GM12892 (cell line): ENCODE measurements at regions not wholly inside any gene's neighbourhood (a gene's known extent, or its start where the extent isn't known, plus 50 kb on each side); places are given as distances from the start of the nearest gene placed in this dataset.
"Not testable (repeated sequence)": the region's sequence is repeated elsewhere in the genome, so short reads cannot be mapped to it uniquely, and the experiment has no call there.

Source experiments
- DNase-seq: peaks from one replicate; pipeline ENCODE4 v3.0.0; 2011; ENCODE audit not compliant: insufficient read length
- FAIRE-seq: peaks from 2 replicates; lab custom pipeline; 2011; peaks lifted over from hg19 to GRCh38; lab: Jason Lieb, UNC
- POLR2A ChIP-seq: IDR thresholded peaks from 2 replicates; pipeline ENCODE4 v1.6.1; 2011; ENCODE audit warnings: low read depth, low read length, control low read depth
- POLR2AphosphoS5 ChIP-seq: IDR thresholded peaks from 2 replicates; pipeline ENCODE4 v1.6.1; 2011; ENCODE audit warnings: low read depth, low read length, control low read depth
- TAF1 ChIP-seq: IDR thresholded peaks from 2 replicates; pipeline ENCODE4 v1.6.1; 2011; ENCODE audit warnings: low read depth, mild to moderate bottlenecking, control low read depth, low read length, borderline replicate concordance

DNA sequence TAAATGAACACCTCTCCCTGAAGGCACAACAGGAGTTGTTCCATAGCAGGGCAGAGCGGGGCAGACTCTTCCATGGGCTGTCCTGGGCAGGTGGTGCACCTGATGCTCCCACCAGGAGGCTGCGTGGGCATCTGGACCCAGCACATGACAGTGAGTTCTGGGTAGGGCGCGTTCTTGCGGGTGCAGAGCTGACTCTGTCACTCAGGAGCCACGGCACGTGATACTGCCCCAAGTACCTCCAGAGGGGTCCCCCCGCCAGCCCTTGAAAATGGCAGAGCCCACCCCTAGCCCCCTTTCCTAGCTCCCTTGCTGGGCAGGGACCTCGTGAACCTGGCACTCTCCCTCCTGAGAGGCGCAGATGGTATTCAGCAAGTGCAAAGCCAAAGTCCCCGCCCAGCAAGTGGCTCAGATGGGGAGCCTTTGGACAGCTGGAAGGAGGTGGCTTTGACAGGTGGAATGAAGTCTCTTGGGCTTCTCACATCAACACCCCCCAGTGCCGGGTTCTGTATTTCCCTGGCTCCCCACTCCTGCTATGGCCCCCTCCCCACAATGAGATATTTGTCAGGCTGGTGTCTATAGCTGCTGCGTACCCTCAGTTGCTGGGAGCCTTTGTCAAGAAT lies 172.1 kb downstream of the TBC1D2B start:
- DNase-seq, result no peak
- TF ChIP-seq POLR2AphosphoS5 (no peak), TAF1 (no peak), POLR2A (no peak)
- no peak for FAIRE-seq

DNA sequence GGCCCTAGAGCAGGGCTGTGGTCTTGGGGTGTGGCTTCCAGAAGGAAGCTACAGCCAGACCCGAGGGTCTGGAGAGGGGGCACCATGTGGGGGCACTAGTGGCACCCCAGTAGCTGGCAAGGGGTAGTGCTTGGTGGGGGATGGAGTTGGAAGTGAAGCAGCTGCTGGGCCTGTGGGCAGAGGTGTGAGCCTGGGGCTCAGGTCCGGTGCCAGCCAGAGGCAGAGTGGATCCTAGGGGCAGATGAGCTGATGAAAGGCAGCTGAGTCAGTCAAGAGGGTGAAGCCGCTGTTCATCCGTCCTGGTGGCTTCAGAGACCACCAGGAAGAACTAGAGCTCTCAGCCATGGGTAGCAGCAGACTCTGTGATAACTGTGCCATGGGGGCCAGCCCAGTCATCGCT lies 172.6 kb downstream of the TBC1D2B start:
- TF ChIP-seq POLR2A, result no peak
- no peak for TF ChIP-seq TAF1
- no peak for TF ChIP-seq POLR2AphosphoS5
- DNase-seq (no peak), FAIRE-seq (no peak)

DNA sequence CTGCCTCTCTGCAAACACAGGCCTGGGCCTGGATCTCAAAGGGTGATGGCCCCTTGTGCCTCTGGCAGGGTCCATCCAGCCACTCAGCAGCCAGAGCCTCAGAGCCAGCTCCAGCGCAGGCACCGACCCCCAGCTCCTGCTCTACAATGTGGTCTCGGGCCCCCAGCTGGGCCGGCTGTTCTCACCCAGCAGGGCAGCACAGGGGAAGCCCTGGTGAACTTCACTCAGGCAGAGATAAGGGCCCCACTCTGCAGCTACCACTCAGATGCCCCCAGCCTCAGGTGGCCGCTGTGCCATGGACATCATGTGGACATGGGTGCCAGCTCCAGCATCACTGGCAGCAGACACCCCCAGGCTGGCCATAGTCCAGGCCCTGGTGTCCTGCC lies 173.1 kb downstream of the TBC1D2B start:
- no peak for DNase-seq
- FAIRE-seq, result no peak

DNA sequence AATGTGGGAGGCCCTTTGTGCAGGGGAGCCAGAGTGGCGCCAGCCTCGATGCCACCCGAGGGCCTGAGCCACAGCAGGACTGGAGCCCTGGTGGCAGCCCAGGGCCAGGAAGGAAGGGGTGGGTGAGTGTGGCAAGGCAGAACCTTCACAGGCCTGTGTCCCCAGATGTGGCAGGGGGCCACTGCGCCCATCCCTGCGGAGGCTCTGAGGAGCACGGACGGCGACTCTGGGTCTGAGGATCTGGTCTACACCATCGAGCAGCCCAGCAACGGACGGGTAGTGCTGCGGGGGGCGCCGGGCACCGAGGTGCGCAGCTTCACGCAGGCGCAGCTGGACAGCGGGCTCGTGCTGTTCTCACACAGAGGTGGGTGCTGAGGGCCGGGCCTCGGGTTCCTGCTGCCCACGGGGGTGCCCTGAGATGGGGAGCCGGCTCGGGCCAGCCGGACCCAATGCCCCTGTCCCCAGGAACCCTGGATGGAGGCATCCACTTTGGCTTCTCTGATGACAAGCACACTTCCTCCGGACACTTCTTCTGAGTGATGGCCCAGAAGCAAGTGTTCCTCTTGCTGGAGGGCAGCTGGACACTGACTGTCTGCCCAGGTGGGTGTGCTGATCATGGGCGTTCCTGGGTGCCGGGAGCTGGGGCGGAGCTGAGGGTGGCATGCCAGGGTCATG lies 173.6 kb downstream of the TBC1D2B start:
- not testable (repeated sequence) for FAIRE-seq, DNase-seq

More for the DNA sequence above, 173.1 kb downstream of the TBC1D2B start:
- TF ChIP-seq POLR2AphosphoS5 (no peak), POLR2A (no peak), TAF1 (no peak)

DNA sequence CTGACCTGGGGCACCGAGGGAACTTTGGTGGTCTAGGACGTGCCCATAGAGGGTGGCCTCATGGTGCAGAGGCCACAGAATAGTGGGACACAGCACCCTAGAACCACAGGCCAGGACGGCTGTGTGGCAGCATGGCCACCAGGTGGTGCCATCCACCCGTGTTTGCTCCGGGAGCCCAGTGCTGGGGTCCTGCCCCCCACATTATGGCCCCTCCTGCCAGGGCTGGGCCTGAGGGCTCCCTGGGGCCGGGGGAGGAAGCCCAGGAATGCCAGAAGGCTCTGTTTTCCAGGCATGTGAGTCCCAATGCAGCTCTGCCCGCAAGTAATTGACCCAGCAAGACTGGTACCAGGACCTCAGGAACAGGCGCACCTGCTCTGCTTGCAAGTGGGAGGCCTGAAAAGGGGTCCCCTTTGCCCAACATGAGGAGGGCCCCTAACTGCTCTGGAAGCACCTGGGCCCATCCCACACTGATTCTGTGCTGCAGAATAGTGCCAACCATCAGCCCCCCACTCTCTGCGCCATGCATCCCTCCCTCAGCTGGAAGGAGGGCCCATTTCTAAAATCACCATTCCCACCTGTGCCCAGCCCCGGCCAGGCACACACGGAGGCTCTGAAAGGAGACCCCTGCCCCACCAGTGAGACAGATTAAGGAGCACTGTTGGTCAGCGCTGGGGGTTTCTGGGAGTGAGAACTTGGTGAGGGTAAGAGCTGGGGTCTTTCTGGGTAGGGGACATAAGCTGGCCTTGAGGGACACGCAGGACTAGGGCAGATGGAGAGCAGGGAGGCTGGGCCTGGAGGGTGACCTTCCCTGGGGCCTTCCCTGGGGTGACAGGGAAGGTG lies 174.4 kb downstream of the TBC1D2B start:
- FAIRE-seq, result peak; percentile 9

DNA sequence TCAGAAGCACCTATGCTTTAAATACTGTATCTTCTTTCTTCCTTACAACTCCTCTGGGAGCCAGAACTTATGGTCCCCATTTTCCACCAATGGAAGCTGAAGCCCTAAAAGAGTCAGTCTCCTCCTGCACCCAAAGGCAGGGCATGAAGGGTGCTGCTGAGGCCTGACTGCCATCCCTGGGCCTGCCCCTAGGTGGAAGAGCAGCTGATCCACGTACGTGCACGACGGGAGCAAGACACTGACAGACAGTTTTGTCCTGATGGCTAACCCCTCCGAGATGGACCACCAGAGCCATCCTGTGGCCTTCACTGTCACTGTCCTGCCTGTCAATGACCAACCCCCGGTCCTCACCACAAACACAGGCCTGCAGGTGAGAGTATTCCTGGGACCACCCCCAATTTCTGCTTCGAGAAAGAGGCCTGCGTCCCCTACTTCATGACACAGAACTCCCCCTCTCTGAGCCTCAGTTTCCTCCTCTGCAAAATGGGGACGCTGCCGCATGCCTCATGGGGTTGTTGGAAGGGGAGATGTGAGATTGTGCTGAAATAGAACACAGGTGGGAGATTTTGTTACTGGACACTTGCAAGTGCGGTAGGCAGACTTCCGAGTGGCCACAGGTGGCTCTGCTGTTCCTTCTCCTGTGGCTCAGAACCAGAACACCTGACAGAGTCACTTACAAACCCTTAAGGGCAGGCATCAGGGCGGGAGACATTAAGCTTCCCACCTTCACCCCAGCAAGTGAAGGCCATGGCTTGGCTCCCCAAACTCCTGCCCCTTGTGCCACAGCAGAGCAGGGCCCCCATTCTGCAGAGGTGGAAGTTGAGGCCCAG lies 175.4 kb downstream of the TBC1D2B start:
- TF ChIP-seq POLR2A (no peak), TAF1 (no peak), POLR2AphosphoS5 (no peak)
- DNase-seq, result no peak
- no peak for FAIRE-seq

More for the DNA sequence above, 174.4 kb downstream of the TBC1D2B start:
- DNase-seq, result peak; percentile 57

DNA sequence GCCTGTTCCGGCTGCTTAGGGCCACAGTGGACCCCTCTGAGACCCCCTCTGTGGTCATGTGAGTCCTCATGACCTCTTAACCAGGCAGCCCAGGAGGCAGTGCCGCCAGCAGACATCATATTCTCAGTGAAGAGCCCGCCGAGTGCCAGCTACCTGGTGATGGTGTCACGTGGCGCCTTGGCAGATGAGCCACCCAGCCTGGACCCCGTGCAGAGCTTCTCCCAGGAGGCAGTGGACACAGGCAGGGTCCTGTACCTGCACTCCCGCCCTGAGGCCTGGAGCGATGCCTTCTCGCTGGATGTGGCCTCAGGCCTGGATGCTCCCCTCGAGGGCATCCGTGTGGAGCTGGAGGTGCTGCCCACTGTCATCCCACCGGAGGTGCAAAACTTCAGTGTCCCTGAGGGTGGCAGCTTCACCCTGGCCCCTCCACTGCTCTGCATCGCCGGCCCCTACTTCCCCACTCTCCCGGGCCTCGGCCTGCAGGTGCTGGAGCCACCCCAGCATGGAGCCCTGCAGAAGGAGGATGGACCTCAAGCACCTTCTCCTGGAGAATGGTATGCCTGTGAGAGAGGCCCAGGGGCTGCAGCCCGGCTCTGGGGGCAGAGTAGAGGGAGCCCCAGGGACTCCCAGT lies 176.1 kb downstream of the TBC1D2B start:
- FAIRE-seq, result no peak
- no peak for DNase-seq
- no peak for TF ChIP-seq TAF1
- TF ChIP-seq POLR2A, result no peak
- TF ChIP-seq POLR2AphosphoS5, result no peak

DNA sequence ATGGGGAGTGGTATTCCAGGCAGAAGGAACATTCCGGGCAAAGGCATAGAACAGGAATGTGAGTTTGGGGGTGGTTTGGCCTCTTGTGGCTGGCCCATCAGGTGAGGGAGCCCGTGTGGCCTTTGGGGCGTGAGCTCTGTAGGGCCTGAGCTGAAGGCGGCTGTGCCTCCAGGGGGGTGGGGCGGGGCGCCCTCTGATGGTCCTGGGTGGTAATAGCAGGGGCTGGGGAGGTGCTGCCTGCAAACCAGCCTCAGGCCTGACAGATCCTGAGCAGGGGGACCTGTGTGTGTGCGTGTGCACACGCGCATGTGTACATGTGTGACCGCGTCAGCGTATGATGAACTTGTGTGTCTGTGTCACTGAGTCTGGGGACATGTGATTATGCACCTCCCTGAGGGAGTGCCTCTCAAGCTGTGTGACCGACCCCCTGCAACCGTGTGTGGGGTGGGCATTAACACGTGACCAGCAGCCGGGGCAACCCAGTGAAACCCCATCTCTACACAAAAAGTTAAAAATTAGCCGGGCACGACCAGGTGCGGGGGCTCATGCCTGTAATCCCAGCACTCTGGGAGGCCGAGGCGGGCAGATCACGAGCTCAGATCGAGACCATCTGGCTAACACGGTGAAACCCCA lies 177.1 kb downstream of the TBC1D2B start:
- peak; percentile 52 for DNase-seq
- peak; percentile 63 for FAIRE-seq

DNA sequence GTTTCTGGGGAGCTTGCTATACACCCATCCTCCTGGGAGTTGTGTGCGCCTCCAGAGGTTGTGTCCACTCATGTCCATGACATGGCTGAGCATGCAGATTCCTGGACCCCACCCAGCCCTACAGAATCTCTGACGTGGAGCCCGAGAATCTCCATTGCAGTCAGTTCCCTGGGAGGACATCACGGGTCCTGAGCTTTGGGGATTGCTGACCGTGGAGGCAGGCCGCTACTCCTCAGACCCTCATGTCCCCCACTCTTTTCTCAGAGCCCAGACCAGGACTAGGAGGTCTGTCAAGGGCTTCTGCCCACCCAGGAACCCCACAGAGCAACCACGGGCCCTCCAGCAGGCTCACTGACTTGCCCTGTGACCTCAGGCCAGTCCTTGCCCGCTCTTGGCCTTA lies 177.7 kb downstream of the TBC1D2B start:
- FAIRE-seq, DNase-seq: not testable (repeated sequence)

DNA sequence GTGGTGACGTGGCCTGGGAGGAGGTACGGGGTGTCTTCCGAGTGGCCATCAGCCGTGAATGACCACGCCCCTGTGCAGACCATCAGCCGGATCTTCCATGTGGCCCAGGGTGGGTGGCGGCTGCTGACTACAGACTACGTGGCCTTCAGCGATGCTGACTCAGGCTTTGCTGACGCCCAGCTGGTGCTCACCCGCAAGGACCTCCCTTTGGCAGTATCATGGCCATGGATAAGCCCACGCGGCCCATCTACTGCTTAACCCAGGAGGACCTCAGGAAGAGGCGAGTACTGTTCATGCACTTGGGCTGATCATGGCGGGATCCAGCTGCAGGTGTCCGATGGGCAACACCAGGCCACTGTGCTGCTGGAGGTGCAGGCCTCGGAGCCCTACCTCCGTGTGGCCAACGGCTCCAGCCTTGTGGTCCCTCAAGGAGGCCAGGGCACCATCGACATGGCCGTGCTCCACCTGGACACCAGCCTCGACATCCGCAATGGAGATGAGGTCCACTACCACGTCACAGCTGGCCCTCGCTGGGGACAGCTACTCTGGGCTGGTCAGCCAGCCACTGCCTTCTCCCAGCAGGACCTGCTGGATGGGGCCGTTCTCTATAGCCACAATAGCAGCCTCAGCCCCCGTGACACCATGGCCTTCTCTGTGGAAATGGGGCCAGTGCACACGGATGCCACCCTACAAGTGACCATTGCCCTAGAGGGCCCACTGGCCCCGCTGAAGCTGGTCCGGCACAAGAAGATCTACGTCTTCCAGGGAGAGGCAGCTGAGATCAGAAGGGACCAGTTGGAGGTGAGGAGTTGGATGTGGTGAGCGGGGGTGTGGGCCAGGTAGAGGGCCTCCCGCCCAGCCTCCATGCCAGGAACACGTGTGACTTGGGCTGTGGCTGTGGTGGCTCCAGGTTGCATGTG lies 178.4 kb downstream of the TBC1D2B start:
- TF ChIP-seq POLR2AphosphoS5, result no peak
- no peak for TF ChIP-seq POLR2A
- TF ChIP-seq TAF1, result no peak
- DNase-seq (no peak), FAIRE-seq (no peak)
